CD14-positive monocyte (primary cell): ENCODE measurements at regions not wholly inside any gene's neighbourhood (a gene's known extent, or its start where the extent isn't known, plus 50 kb on each side); places are given as distances from the start of the nearest gene placed in this dataset.

Experiments
- DNase-seq, 3 donors: peaks; one replicate each; pipeline ENCODE4 v3.0.0-alpha.2; 2011 to 2022
- H2AFZ ChIP-seq: 2 replicates; pipeline ENCODE4 v1.6.0; 2012; ENCODE audit warnings: mild to moderate bottlenecking, low read depth, low read length, inconsistent platforms; ENCODE audit not compliant: insufficient read depth, poor library complexity, severe bottlenecking
- H3K27ac ChIP-seq, 2 donors: 1 replicate in 1 of 2; 2 replicates in 1 of 2; pipeline ENCODE4 v1.5.1; 2012 to 2013; ENCODE audit warnings: low read length in 2 of 2, control low read depth in 1 of 2, inconsistent platforms in 1 of 2, low read depth in 1 of 2, mild to moderate bottlenecking in 1 of 2
- H3K27me3 ChIP-seq, 2 donors: one replicate each; pipeline versions ENCODE4 v1.6.0 to v1.6.1; 2011 to 2013; ENCODE audit warnings: low read length in 2 of 2; ENCODE audit not compliant: control insufficient read depth in 2 of 2, insufficient read depth in 2 of 2
- H3K36me3 ChIP-seq, 2 donors: replicated peaks in 1 of 2; 1 replicate in 1 of 2; 2 replicates in 1 of 2; pipeline versions ENCODE4 v1.5.1 to v1.6.1; 2012 to 2013; ENCODE audit warnings: low read length in 2 of 2, control low read depth in 1 of 2, inconsistent platforms in 1 of 2, mild to moderate bottlenecking in 1 of 2; ENCODE audit not compliant: insufficient read depth in 2 of 2, control insufficient read depth in 1 of 2
- H3K4me1 ChIP-seq, 2 donors: 1 replicate in 1 of 2; 2 replicates in 1 of 2; pipeline versions ENCODE4 v1.5.1 to v1.6.1; 2012 to 2013; ENCODE audit warnings: low read length in 2 of 2, control low read depth in 1 of 2, inconsistent platforms in 1 of 2, mild to moderate bottlenecking in 1 of 2, moderate library complexity in 1 of 2; ENCODE audit not compliant: insufficient read depth in 2 of 2, control insufficient read depth in 1 of 2
- H3K4me2 ChIP-seq: replicated peaks from 2 replicates; pipeline ENCODE3; 2012; ENCODE audit warnings: low read length, moderate library complexity, mild to moderate bottlenecking; ENCODE audit not compliant: poor library complexity, severe bottlenecking; ENCODE audit errors: extremely low read depth
- H3K4me3 ChIP-seq, 3 experiments: fragments of 200-600 bp in 1 of 3; sonication (generic) in 1 of 3; replicated peaks in 1 of 3; 1 replicate in 2 of 3; 2 replicates in 1 of 3; pipeline ENCODE4 v1.5.1; 2011 to 2013; ENCODE audit warnings: low read length in 3 of 3, mild to moderate bottlenecking in 3 of 3, control low read depth in 2 of 3, low read depth in 2 of 3, inconsistent platforms in 1 of 3, moderate library complexity in 1 of 3
- H3K79me2 ChIP-seq: 2 replicates; pipeline ENCODE4 v1.6.0; 2012; ENCODE audit warnings: mild to moderate bottlenecking, control low read depth, inconsistent platforms, low read length, moderate library complexity; ENCODE audit not compliant: insufficient read depth
- H3K9ac ChIP-seq: 2 replicates; pipeline ENCODE4 v1.6.0; 2017; ENCODE audit warnings: low read length, mild to moderate bottlenecking; ENCODE audit not compliant: insufficient read depth, poor library complexity, severe bottlenecking
- H3K9me3 ChIP-seq, 2 donors: replicated peaks in 1 of 2; 1 replicate in 1 of 2; 2 replicates in 1 of 2; pipeline versions ENCODE4 v1.5.1 to v1.6.1; 2012 to 2013; ENCODE audit warnings: low read length in 2 of 2, control low read depth in 1 of 2; ENCODE audit not compliant: control insufficient read depth in 1 of 2, insufficient read depth in 1 of 2
- H4K20me1 ChIP-seq: 2 replicates; pipeline ENCODE4 v1.6.0; 2012; ENCODE audit warnings: mild to moderate bottlenecking, low read length, control low read depth, moderate library complexity; ENCODE audit not compliant: insufficient read depth
- H3K27ac Mint-ChIP-seq, 7 donors: one replicate each; pipeline ENCODE4 v1.8.0; 2020; ENCODE audit warnings: mild to moderate bottlenecking in 7 of 7, mixed read lengths in 7 of 7, moderate library complexity in 6 of 7, inconsistent platforms in 2 of 7
- H3K27me3 Mint-ChIP-seq, 3 donors: one replicate each; pipeline ENCODE4 v1.8.0; 2021 to 2022; ENCODE audit warnings: low read depth in 3 of 3, mild to moderate bottlenecking in 3 of 3, mixed read lengths in 3 of 3, moderate library complexity in 3 of 3, inconsistent platforms in 1 of 3
- H3K36me3 Mint-ChIP-seq, 2 donors: one replicate each; pipeline ENCODE4 v1.8.0; 2020; ENCODE audit warnings: mixed read lengths in 2 of 2, inconsistent platforms in 1 of 2, mild to moderate bottlenecking in 1 of 2
- H3K4me1 Mint-ChIP-seq: one replicate; pipeline ENCODE4 v1.8.0; 2020; ENCODE audit warnings: mild to moderate bottlenecking, mixed read lengths
- H3K4me3 Mint-ChIP-seq, 2 donors: one replicate each; pipeline ENCODE4 v1.8.0; 2020; ENCODE audit warnings: mild to moderate bottlenecking in 2 of 2, mixed read lengths in 2 of 2, moderate library complexity in 1 of 2
- H3K9me3 Mint-ChIP-seq, 7 donors: one replicate each; pipeline ENCODE4 v1.8.0; 2020 to 2022; ENCODE audit warnings: mixed read lengths in 7 of 7, mild to moderate bottlenecking in 6 of 7, moderate library complexity in 6 of 7, inconsistent platforms in 2 of 7
- CTCF ChIP-seq: fragments of 200-600 bp; IDR thresholded peaks from one replicate; pipeline ENCODE4 v1.8.0; 2022; ENCODE audit warnings: antibody characterized with exemption, mild to moderate bottlenecking
- WGBS: methylation state at CpG from one replicate; pipeline ENCODE4 v1.1.5; 2013; ENCODE audit warnings: missing lambda C conversion rate; ENCODE audit not compliant: insufficient coverage; 5-methylcytosine and 5-hydroxymethylcytosine counted together
- intact Hi-C, 2 donors: fragments of 100-400 bp; cut with micrococcal nuclease; formaldehyde crosslinking; loops; one replicate each; pipeline versions ENCODE4 v1.15.0 to v1.15.1; 2023

- peaks cover 0 to 7% of the 10 kb centered on the region in 2 donors for H3K27me3 ChIP-seq
- intact Hi-C loops, result no loop called here
Measured at GRCh38 chr16:7090628-7091115, 242.0 kb upstream of the RBFOX1 start.

GRCh38 chr16:7089751-7090150 is 242.9 kb upstream of the RBFOX1 start:
- Mint-ChIP-seq H3K9me3 (peaks cover 0 to 1% (median 0%) of the 10 kb centered on the region in 7 donors), H3K36me3 (no peaks in the 10 kb centered on the region), H3K4me3 (no peak overlapping the region), H3K27me3 (peaks cover 7 to 13% (median 8%) of the 10 kb centered on the region in 3 donors), H3K4me1 (no peaks in the 10 kb centered on the region), H3K27ac (no peak overlapping the region)
- H3K36me3 ChIP-seq, result no peaks in the 10 kb centered on the region
- no peak overlapping the region for H2AFZ ChIP-seq
- no peak overlapping the region for H3K4me2 ChIP-seq
- intact Hi-C loops, result no loop called here
- no peak overlapping the region for H3K9ac ChIP-seq
- H3K27me3 ChIP-seq, result peaks cover 0 to 7% of the 10 kb centered on the region in 2 donors
- H4K20me1 ChIP-seq, result no peaks in the 10 kb centered on the region
- no peak for DNase-seq
- TF ChIP-seq CTCF, result no peak
- no peak overlapping the region for H3K4me3 ChIP-seq
- H3K27ac ChIP-seq, result no peak overlapping the region
- no peaks in the 10 kb centered on the region for H3K9me3 ChIP-seq
- H3K4me1 ChIP-seq, result no peaks in the 10 kb centered on the region
- no peaks in the 10 kb centered on the region for H3K79me2 ChIP-seq

More at GRCh38 chr16:7090628-7091115, 242.0 kb upstream of the RBFOX1 start:
- Histone ChIP-seq H3K4me2 (no peak overlapping the region), H3K4me1 (no peaks in the 10 kb centered on the region), H3K36me3 (no peaks in the 10 kb centered on the region), H4K20me1 (no peaks in the 10 kb centered on the region), H3K4me3 (no peak overlapping the region), H3K9ac (no peak overlapping the region), H2AFZ (no peak overlapping the region), H3K79me2 (no peaks in the 10 kb centered on the region), H3K9me3 (no peaks in the 10 kb centered on the region), H3K27ac (no peak overlapping the region)
- WGBS, result 4% methylated on average over 4 of the region's 9 CpGs
- Mint-ChIP-seq H3K4me1 (no peaks in the 10 kb centered on the region), H3K9me3 (peaks cover 0 to 4% (median 0%) of the 10 kb centered on the region in 7 donors), H3K4me3 (no peak overlapping the region), H3K36me3 (no peaks in the 10 kb centered on the region), H3K27me3 (peaks cover 7 to 13% (median 8%) of the 10 kb centered on the region in 3 donors), H3K27ac (no peak overlapping the region)
- DNase-seq, result no peak
- no peak for TF ChIP-seq CTCF
